ENCODE measurements at regions not wholly inside any gene's neighbourhood (a gene's known extent, or its start where the extent isn't known, plus 50 kb on each side); places are given as distances from the start of the nearest gene placed in this dataset.

- TF ChIP-seq CTCF (IDR thresholded peaks at IDR 0.05) (no peak), EP300 (IDR thresholded peaks at IDR 0.05) (no peak), POLR2A (IDR thresholded peaks at IDR 0.05) (no peak), POLR2AphosphoS5 (IDR thresholded peaks at IDR 0.05) (no peak)
Observed at GRCh38 chr5:28850320-28850921, 1812.0 kb upstream of the CDH9 start.
